OCI-LY3 (cell line): ENCODE measurements at regions not wholly inside any gene's neighbourhood (a gene's known extent, or its start where the extent isn't known, plus 50 kb on each side); places are given as distances from the start of the nearest gene placed in this dataset.

Source experiments
- CTCF ChIP-seq: fragments of 200-600, 300-600 bp; sonication (generic); IDR thresholded peaks from 2 replicates; pipeline ENCODE4 v1.5.1; 2014; ENCODE audit warnings: antibody characterized with exemption, low read length, low read depth
- EZH2phosphoT487 ChIP-seq: fragments of 200-600 bp; shearing (Covaris generic); IDR thresholded peaks from 2 replicates; pipeline ENCODE4 v1.6.1; 2018; ENCODE audit warnings: antibody characterized with exemption, mixed run types, low read depth

- TF ChIP-seq CTCF, result no peak
- no peak for TF ChIP-seq EZH2phosphoT487
Observed at GRCh38 chr4:103496800-103497199, 223.0 kb downstream of the TACR3 start.
